ENCODE measurements at regions not wholly inside any gene's neighbourhood (a gene's known extent, or its start where the extent isn't known, plus 50 kb on each side); places are given as distances from the start of the nearest gene placed in this dataset.
A peak's percentile ranks its signal among the peaks of the same experiment; 100 is the strongest.
"Not testable (repeated sequence)": the region's sequence is repeated elsewhere in the genome, so short reads cannot be mapped to it uniquely, and the experiment has no call there.

DNA sequence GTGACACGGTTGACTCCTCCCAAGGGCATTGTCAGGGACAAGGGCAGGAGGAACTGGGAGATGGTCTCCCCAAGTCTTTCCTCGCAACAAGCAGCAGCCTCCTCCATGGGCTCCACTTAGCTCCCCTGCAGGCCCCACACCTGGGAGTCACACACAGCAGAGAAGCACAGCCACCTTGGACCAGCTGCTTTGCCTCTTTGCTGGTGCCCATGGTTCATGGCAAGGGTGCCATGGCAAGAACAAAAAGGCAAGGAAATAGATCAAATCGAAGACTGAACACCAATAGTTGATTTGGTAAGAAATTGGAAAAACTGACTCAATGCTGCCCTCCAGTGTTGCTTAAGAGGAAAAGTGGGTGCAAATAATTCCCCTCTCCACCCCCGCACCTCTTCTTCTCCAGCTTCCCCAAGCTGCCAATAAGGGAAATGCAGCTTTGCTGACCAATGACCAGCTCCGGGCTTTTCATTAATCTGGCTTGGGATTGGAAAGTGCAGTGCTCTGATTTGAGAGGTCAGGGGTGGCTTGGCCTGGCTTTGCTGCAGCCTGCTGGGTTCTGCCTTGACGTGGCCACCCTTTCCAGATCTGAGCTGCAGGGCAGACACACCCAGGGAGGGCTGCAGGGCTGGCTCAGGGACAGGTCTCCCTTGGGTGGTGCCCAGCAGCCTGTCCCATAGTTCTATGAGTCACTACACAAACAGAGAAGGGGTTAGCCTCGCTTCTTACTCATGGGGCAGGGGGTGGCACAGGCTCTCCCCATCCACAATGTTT lies 162.0 kb downstream of the KLF13 start:
- peak; percentile 67 to 79 for DNase-seq

DNA sequence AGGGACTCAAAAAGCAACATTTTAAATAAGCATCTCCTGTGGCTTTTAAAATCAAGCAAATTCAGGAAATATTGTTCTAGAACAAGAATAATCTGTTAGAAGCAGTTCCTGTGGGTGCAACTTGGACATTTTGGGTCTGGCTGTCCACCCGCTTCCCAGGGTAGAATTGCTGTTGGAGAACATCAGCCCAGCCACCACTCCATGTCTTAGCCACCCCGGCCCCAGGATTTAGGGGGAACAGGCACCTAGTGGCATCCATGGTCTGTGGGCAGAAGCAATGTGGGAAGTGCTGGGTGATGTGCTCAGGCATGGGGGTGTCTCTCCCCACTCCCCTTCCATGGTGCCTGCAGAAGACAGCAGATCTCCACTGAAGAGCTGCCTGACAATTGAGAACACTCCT lies 162.6 kb downstream of the KLF13 start:
- DNase-seq, result no peak

DNA sequence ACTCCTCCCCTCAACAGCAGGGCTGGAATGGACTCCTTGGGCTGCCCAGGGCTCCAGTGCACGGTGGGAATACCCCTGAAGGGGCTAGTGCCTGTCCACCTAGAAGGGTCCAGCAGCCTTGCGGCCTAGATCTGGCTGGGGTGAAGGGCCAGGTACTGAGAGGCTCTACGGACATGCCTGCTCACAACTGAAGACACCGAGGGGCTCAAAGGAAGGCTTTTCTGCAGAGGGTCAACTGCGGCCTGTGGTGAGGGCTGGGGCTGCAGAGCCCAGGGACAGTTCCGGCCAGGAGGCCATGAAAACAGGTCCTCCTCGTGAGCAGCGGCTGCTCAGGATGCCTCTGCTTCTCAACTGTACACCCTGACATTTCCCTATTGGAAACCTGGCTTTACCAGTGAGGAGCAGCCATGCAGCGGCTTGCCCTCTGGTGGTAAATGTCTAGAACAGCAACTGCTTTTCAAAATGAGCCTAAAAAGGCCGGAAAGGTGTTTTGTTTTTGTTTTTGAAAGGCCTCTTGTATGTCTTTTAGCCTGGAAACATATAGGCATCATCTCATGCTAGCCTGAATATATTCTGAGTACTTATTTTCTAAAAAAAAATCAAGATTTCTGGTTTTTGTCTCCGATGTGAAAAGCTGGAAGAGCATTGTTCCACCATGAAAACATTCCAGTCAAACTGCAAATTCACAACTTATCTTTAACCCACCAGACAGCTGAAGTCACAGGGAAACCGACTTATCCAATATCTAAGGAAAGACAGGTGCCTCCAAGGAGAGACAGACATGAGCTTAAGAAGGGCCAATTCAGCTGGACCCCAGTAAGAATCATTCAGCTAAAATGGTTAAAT lies 163.4 kb downstream of the KLF13 start:
- peak; percentile 38 to 69 for DNase-seq

DNA sequence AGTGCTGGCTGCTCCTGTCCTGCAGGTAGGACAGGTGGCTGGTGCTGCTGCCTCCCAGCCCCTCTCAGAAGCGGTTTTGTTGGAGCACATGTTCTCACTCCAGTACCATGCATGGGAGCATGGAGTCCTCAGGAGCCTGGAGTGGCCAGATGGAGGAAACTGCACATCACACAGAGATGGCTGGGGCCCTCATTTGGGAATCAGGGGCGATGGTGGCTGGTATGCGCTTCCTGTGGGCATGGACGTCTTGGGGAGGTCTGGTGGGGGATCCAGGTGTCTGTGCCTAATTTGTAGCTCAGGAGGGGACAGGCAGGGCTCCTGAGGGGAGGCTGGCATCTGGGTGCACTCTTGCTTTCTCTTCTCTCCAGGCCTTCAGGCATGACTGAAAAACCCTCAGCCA lies 168.2 kb downstream of the KLF13 start:
- no peak for DNase-seq

DNA sequence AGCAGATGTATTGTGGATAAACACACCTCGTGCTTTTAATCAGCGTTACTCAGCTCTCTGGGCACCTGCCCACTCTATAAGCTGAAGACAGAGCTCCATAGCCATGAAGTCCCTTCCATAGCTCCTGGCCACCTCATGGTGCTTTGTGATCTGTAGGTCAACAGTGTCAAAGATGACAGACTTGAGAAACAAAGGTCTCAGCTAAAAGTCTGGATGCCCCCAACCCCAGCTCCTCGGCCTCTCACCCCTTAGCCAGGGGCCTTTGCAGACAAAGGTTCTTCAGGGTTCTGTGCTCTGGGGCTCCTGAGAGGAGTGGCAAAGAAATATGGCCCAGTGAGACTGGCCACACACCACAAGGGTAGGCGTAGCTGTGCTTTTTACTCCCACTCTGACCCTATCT lies 168.6 kb downstream of the KLF13 start:
- DNase-seq, result no peak

DNA sequence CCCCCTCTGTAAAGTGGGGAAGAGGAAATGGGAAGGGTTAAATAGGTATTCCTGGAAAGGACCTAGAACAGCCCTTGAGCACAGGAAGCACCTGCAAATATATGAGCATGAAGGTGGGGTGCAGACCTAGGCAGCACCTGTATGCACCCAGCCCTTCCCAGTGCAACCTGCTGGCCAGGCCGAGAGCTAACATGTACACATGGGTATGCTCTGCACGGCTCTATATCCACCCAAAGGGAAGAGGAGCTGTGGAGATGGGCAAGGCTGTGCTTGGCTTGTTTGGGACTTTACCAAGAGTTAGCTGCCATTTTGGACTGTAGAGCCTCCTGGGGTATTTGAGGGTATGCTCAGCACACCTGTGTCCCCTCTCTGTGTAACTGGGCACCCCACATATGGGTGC lies 171.2 kb downstream of the KLF13 start:
- no peak for DNase-seq

DNA sequence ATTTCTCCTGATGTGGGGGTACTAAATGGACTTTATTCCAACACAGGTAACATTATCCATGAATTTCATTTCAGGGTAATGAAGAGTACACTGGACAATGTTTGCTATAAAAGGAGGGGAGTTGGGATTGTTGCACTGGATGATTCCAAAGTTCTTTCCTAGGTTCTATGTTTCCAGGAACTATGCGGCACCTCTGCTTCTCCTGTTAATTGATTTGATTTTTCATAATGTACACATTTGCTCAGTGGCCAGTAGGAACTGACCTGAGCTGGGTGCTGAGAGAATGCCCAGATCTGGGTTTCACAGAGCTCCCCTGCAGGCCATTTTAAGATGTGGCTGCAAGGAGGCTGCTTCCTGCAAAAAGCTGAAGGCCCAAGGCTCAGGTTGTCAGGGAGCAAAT lies 171.7 kb downstream of the KLF13 start:
- no peak for DNase-seq

DNA sequence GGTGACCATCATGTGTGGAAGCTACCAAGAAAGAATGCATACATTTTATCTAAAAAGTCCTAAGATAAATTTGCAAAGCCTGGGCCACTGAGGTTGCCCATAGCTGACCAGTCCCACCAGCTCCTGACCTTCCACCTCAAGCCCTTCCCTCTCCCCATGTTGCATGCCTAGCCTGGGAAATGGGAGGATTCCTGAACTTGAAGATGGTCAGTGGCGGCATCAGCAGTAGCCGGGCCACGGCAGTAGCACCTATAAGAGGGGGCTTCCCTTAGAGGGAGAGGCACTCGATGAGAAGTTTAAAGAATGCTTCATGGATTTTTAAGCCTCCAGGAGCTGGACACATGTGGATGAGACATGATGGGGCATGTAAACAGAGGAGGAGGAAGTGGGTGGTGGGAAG lies 172.1 kb downstream of the KLF13 start:
- no peak for DNase-seq

DNA sequence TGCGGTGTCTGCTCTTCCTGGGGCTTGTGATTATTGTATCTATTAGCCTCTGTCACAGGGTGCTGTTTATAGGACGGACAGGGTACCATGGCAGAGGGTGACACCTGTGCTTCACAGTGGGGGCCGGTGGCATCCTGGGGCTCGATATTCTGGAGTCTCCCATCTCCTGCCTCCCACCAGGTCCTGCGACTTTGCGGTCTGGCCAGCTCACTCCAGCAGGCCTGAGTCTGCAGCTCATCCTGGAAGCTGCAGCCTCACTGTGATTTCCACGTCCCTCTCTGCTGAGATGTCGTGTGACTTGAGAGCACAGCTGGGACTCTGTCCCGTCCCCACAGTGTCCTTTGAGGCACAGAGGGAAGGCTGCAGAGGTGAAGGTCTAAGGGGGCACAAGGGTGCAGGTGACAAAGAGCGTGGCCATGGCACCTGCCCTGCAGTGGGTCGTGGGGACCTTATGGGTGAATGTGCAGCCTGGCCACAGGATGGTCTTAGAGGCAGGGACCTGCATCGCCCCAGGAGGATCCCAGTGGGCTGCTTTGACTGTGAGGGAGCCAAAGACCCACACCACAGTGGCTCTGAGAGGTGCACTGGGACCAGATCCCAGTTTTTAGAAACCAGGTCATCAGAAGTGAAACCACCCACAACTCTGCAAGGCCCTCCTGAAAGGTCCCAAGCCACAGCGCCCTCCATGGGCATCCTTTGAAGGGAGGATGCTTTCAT lies 172.8 kb downstream of the KLF13 start:
- no peak for DNase-seq

DNA sequence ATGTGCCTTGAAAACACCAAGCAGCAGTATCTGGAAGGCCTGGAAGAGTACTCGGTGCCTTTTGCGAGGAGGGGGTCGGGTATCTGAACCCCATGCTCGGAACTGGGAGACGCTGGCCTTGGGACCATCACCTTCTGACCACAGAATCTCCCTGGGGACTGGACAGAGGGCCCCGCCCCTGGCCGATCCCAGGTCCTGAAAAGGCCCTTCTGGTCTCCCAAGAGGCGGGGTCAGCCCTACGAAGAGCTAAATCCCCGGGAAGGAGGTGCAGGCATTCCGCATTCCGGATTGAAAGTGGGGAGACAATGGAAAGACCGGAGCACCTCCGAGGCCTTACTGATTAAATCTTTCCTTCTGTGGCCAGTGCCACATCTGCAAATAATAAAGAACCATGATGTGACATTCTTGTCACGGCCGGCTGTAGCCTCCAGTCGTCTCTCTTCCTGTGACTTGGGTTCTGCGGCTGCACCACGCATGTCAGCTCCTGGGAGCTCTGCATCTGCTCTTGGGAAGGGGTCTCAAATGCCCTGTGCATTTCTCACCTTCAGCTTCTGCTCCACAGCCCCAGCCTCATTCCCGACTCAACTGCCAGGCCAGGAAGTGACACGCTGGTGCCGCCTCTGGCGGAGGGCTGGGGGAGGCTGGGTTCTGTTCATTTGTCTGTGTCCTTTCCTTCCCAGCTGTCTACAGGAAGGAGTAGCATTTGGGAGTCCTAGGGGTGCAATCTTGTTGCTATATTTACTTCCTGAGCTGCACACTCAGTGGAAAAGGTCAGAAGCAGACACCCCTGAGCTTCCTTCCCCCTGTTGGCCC lies 173.5 kb downstream of the KLF13 start:
- no peak for DNase-seq

DNA sequence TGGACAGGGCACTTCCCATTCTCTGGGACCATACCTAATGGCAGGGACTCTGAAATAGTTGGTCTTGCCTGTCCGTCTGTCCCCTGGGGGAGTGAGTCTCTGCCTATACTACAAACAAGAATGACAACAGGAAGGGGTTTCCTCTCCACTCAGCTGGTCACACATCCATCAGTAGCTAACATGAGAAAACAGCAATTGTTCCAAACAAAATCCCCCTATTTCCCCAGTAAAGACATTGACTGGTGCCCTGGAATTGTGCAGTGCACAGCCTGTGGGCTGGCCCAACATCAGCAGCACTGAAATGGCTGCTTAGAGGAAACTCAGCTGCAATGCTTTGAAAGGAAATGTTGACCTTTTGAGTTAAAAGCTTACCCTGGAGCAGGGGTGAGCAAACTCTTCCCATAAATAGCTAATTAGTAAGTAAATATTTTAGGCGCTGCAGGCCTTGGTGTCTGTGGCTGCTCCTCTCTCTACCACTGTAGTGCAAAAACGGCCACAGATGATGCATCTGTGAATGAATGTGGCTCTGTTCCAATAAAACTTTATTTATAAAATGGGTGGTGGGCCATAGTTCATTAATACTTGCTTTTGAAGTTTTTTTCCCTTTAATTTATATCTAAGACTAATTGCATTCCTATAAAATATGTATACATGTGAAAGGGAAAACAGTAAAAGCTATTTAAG lies 174.3 kb downstream of the KLF13 start:
- no peak for DNase-seq

DNA sequence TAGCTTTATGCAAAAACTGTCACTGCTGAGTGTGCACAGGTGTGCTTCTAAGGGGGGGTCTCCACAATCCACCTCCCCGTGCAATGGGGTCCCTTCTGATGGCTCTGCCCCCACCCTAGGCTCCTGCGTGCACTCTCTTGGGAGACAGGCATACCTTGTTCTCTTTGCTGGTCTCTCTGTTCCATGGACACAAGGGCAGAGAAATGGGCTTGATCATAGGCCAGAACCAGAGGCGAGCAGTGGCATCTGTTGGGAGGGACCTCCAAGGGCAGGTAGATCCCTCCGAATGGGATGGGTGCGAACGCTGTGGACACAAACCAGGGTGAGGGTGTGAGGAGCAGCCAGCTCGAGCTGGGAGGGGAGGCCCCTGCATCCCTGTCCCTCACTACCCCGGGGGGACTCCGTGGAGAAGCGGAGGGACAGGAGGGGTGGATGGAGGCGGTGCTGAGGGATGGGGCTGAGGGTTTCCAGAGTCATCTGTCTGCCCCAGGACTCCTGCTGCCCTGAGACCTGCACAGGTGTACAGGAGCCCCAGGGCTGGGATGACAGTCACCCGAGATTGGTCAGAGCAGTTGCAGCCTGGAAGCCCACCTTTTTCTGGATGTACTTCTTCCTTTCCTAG lies 175.0 kb downstream of the KLF13 start:
- no peak for DNase-seq

DNA sequence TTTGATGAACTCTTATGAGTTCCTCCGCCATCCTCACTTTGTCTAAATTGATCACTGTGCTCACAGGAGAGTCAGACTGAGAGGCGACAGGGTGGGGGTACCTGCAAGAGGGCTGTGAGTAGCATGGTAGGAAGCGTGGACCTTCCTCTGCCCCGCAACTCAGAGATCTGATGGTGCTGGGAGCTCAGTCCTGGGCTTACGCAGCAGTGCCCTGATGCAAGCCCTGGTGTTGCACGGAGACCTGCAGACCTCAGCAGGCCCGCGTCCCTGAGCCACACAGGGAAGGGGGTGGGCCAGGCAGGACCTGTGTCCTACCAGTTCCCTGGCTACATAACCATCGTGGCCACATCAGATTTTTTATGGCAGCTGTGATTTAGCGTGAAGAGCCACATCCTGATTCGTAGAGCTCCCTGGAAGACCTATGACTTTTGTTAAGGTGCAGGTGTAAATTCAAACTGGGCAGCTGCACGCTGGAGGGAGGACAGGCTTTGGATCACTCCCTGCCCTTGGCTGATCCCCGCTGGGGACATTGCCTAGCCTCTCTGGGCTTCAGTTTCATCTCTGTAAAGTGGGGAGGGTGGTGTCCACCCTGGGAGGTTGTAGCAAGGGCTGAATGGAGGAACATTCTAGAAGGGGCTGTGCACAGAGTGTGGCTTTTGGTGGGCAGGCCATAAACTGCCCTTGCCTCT lies 176.1 kb downstream of the KLF13 start:
- DNase-seq, result no peak

DNA sequence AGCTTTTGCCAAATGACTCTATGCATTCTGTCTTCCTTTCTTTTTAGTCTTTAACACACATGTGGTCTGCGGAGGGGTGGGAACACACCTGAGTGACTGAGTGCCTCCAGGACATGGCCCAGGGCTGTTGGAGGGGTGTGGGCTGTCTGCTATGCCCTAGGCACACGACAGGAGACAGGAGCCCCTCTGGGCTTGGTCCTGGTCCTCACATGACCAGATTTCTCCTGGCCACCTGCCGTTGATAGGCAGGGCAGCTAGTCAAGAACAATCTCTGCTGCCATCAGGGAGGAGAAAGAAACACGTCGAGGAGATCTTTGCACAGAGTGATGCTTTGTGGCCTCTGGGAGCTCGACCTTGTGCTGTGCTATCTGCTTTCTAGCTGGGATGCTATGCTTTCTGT lies 176.6 kb downstream of the KLF13 start:
- DNase-seq, result no peak

DNA sequence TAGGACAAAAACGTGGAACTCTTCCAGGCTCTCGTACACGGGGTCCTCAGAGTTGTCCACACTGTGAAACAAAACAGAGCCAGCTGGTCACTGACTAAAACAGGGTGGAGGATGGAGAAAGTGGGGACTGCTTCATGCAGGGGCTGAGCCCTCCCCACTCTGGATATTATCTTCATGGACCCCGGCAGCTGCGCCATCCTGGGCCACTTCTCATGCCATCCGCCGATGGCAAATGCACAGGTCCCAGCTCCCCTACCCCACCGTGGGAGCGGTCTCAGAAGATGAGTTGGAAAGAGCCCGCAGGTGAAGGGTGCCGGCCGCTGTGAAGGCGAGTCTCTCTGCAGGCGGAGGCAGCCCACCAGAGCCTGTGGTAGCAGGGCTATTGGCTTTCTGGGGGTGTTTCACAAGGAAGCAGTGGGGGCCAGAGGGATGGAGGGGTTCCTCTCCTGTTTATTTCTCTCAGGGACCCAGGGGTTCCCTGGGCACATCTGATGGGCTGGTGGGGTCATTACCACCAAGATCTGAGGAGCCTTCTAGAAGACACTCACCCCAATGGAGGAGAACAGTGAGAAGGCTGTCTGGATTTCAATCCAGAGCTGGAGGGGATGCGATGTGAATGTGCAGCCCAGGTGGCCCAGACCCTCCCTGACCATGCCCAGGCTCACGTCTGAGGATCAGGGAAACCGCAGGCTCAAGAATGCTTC lies 177.3 kb downstream of the KLF13 start:
- DNase-seq, result no peak

DNA sequence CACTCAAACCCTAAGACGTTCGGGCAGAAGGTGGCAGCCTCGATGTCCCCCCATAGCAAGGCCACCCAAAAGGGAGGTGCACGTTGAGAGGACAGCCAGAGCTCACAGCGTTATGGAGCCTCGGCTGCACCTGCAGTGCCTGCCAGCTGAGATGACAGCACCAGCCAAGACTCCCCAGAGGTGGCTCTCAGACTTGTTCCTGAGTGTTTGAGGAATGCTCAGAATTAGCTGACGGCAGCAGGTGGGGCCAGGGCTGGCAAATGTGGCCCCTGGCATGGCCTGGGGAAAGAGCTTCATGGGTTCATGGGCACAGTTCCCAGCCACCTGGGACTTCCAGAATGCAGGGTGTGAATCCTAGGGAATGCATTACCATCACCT lies 177.8 kb downstream of the KLF13 start:
- DNase-seq, result no peak

DNA sequence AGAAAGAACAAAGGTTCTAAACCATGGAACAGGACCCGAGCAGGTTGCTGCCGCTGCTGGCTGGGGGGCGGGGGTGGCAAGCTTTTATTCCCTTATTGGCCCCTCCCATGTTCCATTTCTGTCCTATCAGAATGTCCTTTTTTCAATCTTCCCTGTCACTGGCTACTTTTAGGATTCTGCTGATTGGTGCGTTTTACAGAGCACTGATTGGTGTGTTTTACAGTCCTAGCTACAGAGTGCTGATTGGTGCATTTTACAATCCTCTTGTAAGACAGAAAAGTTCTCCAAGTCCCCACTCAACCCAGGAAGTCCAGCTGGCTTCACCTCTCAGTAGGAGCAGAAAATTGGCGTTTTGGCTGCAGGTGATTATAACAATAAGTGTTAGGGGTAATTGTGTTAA lies 180.9 kb downstream of the KLF13 start:
- DNase-seq, result not testable (repeated sequence)

DNA sequence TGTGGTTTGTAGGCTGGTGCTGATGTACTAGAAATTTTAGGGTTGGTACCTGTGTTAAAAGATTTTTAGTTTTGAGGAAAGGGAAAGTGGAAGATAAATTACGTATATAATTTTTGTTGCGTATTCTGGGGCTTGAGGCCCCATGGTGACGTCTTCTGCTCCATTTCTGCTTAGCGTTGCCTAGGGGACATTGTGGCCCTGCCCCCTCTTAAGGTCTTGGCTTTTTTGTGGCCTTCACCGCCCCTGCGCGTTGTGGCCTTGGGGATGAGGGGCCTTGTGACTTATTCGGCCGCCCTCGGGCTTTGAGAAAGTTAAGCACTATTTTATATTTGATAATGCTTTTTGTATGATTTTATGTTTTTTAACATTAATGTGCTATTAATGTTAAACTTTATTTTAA lies 182.0 kb downstream of the KLF13 start:
- DNase-seq, result no peak

DNA sequence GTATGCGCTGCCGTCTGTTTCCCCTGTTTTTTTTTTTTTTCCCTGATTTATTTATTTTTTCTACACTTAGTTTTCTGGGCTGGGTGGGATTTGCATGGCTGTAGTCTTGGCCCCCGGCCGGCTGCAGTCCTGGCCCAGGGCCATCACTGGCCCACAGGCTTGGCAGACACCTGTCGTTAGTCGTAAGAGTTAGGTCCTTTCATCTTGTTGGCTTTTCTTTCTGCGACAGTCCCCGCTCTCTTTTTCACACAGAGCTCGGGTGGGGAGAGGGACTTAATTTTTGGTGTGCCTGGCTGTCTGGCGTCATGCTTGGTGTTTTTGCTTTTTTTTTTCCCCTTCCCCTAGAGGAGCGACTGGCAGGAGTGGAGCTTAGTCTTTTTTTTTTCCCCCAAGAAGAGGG lies 183.4 kb downstream of the KLF13 start:
- no peak for DNase-seq

DNA sequence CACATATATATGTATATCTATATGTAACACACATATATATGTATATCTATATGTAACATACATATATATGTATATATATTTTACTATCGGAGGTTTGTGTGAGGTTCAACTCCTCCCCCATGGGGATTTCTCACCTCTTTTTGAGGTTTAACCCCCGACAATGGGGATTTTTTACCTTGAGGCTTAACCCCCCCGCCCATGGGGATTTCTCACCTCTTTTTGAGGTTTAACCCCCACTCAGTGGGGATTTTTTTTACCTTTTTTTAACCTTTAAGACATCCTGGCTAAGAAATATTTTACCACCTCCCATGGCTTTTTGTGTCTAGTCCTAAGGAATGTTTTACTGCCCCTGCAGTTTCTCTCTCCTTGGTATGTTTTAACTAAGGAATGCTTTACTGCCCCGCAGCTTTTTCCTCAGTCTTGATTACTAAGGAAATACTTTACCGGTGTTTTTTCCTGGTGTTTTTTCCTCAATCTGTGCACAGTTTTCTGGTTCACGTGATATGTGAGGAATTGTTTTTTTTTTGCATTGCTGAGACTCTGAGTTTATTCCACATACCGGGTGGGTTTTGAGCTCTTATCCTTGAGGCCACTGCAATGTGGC lies 185.2 kb downstream of the KLF13 start:
- no peak for DNase-seq

Measured in NCI-H524 (cell line).